Testis (tissue), 2 donors: ENCODE measurements at regions not wholly inside any gene's neighbourhood (a gene's known extent, or its start where the extent isn't known, plus 50 kb on each side); places are given as distances from the start of the nearest gene placed in this dataset.

Experiments used
- DNase-seq: peaks from one replicate; pipeline ENCODE4 v3.0.0-alpha.2; 2019
- H3K27ac ChIP-seq, 2 donors: fragments of 200-600 bp; sonication (generic); one replicate each; pipeline ENCODE4 v1.5.1; 2019
- H3K27me3 ChIP-seq: fragments of 200-600 bp; sonication (generic); one replicate; pipeline ENCODE4 v1.5.1; 2019
- H3K36me3 ChIP-seq: fragments of 200-600 bp; sonication (generic); one replicate; pipeline ENCODE4 v1.5.1; 2017; ENCODE audit warnings: low read depth; ENCODE audit errors: missing control alignments
- H3K4me1 ChIP-seq: fragments of 200-600 bp; sonication (generic); one replicate; pipeline ENCODE4 v1.5.1; 2019
- H3K4me3 ChIP-seq, 2 donors: fragments of 200-600 bp; sonication (generic); one replicate each; pipeline ENCODE4 v1.5.1; 2017 to 2019
- H3K9me3 ChIP-seq: fragments of 200-600 bp; sonication (generic); one replicate; pipeline ENCODE4 v1.5.1; 2017
- CTCF ChIP-seq, 3 experiments: fragments of 450-650 bp in 2 of 3; fragments of 200-600 bp in 1 of 3; sonication (generic) in 1 of 3; IDR thresholded peaks; one replicate each; pipeline ENCODE4 v1.5.1; 2016 to 2019; ENCODE audit warnings: antibody characterized with exemption in 3 of 3, mild to moderate bottlenecking in 2 of 3, moderate library complexity in 1 of 3
- POLR2A ChIP-seq: fragments of 450-650 bp; IDR thresholded peaks from one replicate; pipeline ENCODE4 v1.6.1; 2017; ENCODE audit warnings: antibody characterized with exemption, mild to moderate bottlenecking, moderate library complexity
- WGBS, 2 donors: methylation state at CpG; one replicate each; pipeline ENCODE4 v1.1.5; 2018; 5-methylcytosine and 5-hydroxymethylcytosine counted together
- intact Hi-C: fragments of 100-400 bp; cut with DNase I; formaldehyde crosslinking; loops from one replicate; pipeline ENCODE4 v1.15.1; 2023; ENCODE audit warnings: low total_unique reads

- Histone ChIP-seq H3K9me3 (no peaks in the 10 kb centered on the region), H3K4me3 (no peak overlapping the region), H3K27ac (no peak overlapping the region), H3K36me3 (no peaks in the 10 kb centered on the region), H3K4me1 (no peaks in the 10 kb centered on the region), H3K27me3 (no peaks in the 10 kb centered on the region)
- DNase-seq: no peak
- intact Hi-C loops: no loop called here
- WGBS, 2 donors: 53 to 63% methylated on average over 22 of the region's 22 CpGs
- TF ChIP-seq POLR2A (no peak), CTCF (IDR thresholded peaks at IDR 0.05) (no peak)
These were observed 123.3 kb downstream of the PAPOLA start for GRCh38 chr14:96625426-96625985.

- Histone ChIP-seq H3K4me3 (no peak overlapping the region), H3K36me3 (no peaks in the 10 kb centered on the region), H3K27ac (no peak overlapping the region), H3K27me3 (no peaks in the 10 kb centered on the region), H3K9me3 (no peaks in the 10 kb centered on the region), H3K4me1 (no peaks in the 10 kb centered on the region)
- WGBS, 2 donors: 68 to 71% methylated on average over 14 to 16 of the region's 16 CpGs
- DNase-seq: no peak
- TF ChIP-seq CTCF (IDR thresholded peaks at IDR 0.05) (no peak), POLR2A (no peak)
- intact Hi-C loops: no loop called here
These were observed 124.1 kb downstream of the PAPOLA start for GRCh38 chr14:96626121-96626768.

- H3K27ac ChIP-seq: no peak overlapping the region
- TF ChIP-seq CTCF (IDR thresholded peaks at IDR 0.05) (no peak), POLR2A (no peak)
- intact Hi-C loops: no loop called here
- H3K4me1 ChIP-seq: no peaks in the 10 kb centered on the region
- no peaks in the 10 kb centered on the region for H3K36me3 ChIP-seq
- no peaks in the 10 kb centered on the region for H3K27me3 ChIP-seq
- H3K9me3 ChIP-seq: no peaks in the 10 kb centered on the region
- no peak overlapping the region for H3K4me3 ChIP-seq
- DNase-seq: peak; percentile 3
- WGBS, 2 donors: 64 to 78% methylated on average over 13 to 14 of the region's 14 CpGs
These were observed 124.7 kb downstream of the PAPOLA start for GRCh38 chr14:96626916-96627315.

- Histone ChIP-seq H3K4me3 (no peak overlapping the region), H3K9me3 (no peaks in the 10 kb centered on the region), H3K4me1 (no peaks in the 10 kb centered on the region), H3K27me3 (no peaks in the 10 kb centered on the region), H3K36me3 (no peaks in the 10 kb centered on the region), H3K27ac (no peak overlapping the region)
- intact Hi-C loops: no loop called here
- DNase-seq: no peak
- TF ChIP-seq POLR2A (no peak), CTCF (IDR thresholded peaks at IDR 0.05) (no peak)
- WGBS, 2 donors: 38 to 47% methylated on average over 4 of the region's 4 CpGs
These were observed 125.2 kb downstream of the PAPOLA start for GRCh38 chr14:96627386-96627785.
